Caco-2 (cell line): ENCODE measurements at regions not wholly inside any gene's neighbourhood (a gene's known extent, or its start where the extent isn't known, plus 50 kb on each side); places are given as distances from the start of the nearest gene placed in this dataset.

Source experiments
- BruUV-seq: library from RNA; stranded (reverse); fragments of 400-500 nt; replicated peaks from 2 replicates; lab custom pipeline; 2021; lab: Mats Ljungman, UMichigan
- CTCF ChIA-PET: fragments of 300-600 bp; sonication (Branson Sonifier 250); formaldehyde crosslinking; loops from one replicate; lab custom pipeline; 2022; ENCODE audit warnings: antibody characterized with exemption; lab: Charles Lee
- POLR2A ChIA-PET: fragments of 300-600 bp; sonication (Branson Sonifier 250); formaldehyde crosslinking; loops from one replicate; lab custom pipeline; 2022; ENCODE audit warnings: antibody characterized with exemption; lab: Charles Lee
- DNase-seq, 2 experiments: peaks; one replicate each; pipeline versions ENCODE4 v3.0.0 to v3.0.0-alpha.2; 2020 to 2022
- H3K27me3 ChIP-seq: replicated peaks from 2 replicates; pipeline ENCODE4 v1.6.0; 2011; ENCODE audit warnings: low read length; ENCODE audit not compliant: control insufficient read depth, insufficient read depth
- H3K36me3 ChIP-seq: 2 replicates; pipeline ENCODE4 v1.5.1; 2011; ENCODE audit warnings: low read length; ENCODE audit not compliant: control insufficient read depth, insufficient read depth
- H3K4me1 ChIP-seq: fragments of 250-450 bp; sonication (Bioruptor Pico); 2 replicates; pipeline ENCODE4 v1.5.1; 2020; ENCODE audit warnings: mild to moderate bottlenecking
- H3K4me3 ChIP-seq: 2 replicates; pipeline ENCODE4 v1.5.1; 2011; ENCODE audit warnings: low read depth, mild to moderate bottlenecking, control low read depth, low read length
- H3K9me3 ChIP-seq: fragments of 250-450 bp; sonication (Bioruptor Pico); 2 replicates; pipeline ENCODE4 v1.5.1; 2020; ENCODE audit warnings: mild to moderate bottlenecking, moderate library complexity
- H3K27ac Mint-ChIP-seq: one replicate; pipeline ENCODE4 v1.8.0; 2022; ENCODE audit warnings: mixed read lengths; ENCODE audit not compliant: unreplicated experiment
- H3K27me3 Mint-ChIP-seq: one replicate; pipeline ENCODE4 v1.8.0; 2022; ENCODE audit warnings: mixed read lengths; ENCODE audit not compliant: insufficient read depth, unreplicated experiment
- H3K36me3 Mint-ChIP-seq: one replicate; pipeline ENCODE4 v1.8.0; 2022; ENCODE audit warnings: mild to moderate bottlenecking, mixed read lengths; ENCODE audit not compliant: insufficient read depth, unreplicated experiment
- H3K4me1 Mint-ChIP-seq: one replicate; pipeline ENCODE4 v1.8.0; 2022; ENCODE audit warnings: low read depth, mixed read lengths; ENCODE audit not compliant: unreplicated experiment
- H3K4me3 Mint-ChIP-seq: one replicate; pipeline ENCODE4 v1.8.0; 2022; ENCODE audit warnings: mild to moderate bottlenecking, moderate library complexity, mixed read lengths; ENCODE audit not compliant: unreplicated experiment
- H3K9me3 Mint-ChIP-seq: one replicate; pipeline ENCODE4 v1.8.0; 2022; ENCODE audit warnings: mixed read lengths; ENCODE audit not compliant: unreplicated experiment
- intact Hi-C: fragments of 100-400 bp; cut with micrococcal nuclease; formaldehyde crosslinking; loops from one replicate; pipeline ENCODE4 v1.10.0; 2022; ENCODE audit not compliant: unreplicated experiment
- TF ChIP-seq, protein P1 (sequence below), 2 experiments: fragments of 200-600 bp in 1 of 2; IDR thresholded peaks; 1 replicate in 1 of 2; 2 replicates in 1 of 2; pipeline versions ENCODE4 v1.5.1 to v1.8.0; 2011 to 2022; ENCODE audit warnings: antibody characterized with exemption in 1 of 2, control low read depth in 1 of 2, inconsistent platforms in 1 of 2, low read depth in 1 of 2, low read length in 1 of 2, mild to moderate bottlenecking in 1 of 2, moderate library complexity in 1 of 2; ENCODE audit not compliant: insufficient read depth in 1 of 2, severe bottlenecking in 1 of 2, unreplicated experiment in 1 of 2

DNA sequence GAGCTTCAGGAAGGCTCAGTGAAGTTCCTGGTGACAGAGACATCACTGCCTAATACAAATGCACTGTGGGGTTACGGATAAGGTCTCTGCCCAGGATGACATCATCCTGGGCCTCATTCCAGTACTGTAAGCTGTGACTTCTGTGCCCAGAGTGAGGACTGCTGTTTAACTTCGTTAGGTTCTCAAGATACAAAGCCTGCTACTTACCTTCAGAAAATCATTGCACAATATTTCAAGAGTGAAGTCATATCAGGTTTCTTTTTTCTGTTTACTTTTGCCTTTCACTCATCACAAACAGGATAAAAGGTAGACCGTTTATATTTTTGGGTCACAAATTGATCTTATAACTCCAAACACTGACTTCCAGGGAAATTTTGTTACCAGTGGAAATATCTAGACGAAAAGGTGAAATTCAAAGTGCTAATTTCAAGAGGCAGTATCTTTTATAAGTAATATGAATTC is 241.2 kb downstream of the PIK3R1 start:
- H3K4me1 ChIP-seq: peaks cover 22% of the 10 kb centered on the region
- intact Hi-C loops: no loop called here
- POLR2A ChIA-PET: no interaction called here

DNA sequence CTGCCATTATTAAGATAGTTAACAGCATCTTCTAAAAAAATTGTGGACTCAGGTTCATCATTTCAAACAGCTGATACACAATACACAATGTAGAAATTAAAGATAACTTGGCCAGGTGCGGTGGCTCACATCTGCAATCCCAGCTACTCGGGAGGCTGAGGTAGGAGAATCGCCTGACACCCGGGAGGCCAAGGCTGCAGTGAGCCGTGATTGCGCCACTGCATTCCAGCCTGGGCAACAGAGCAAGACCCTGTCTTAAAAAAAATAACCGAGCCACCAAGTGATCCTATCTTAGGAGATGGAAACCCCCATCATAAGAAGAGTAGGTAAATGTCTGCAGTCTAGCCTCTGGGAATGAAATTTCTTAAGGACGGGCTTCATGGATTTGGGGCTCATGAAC is 241.7 kb downstream of the PIK3R1 start:
- ChIA-PET CTCF (no interaction called here), POLR2A (no interaction called here)
- Histone ChIP-seq H3K4me1 (peaks cover 22% of the 10 kb centered on the region), H3K27me3 (no peaks in the 10 kb centered on the region), H3K9me3 (no peaks in the 10 kb centered on the region; the same call in 1 of the 2 replicates), H3K36me3 (no peaks in the 10 kb centered on the region), H3K4me3 (no peak overlapping the region)
- no peak for DNase-seq
- no peaks in the 10 kb centered on the region for H3K9me3 Mint-ChIP-seq
- no peak overlapping the region for H3K4me3 Mint-ChIP-seq
- no peaks in the 10 kb centered on the region for H3K36me3 Mint-ChIP-seq
- H3K27ac Mint-ChIP-seq: no peak overlapping the region
- TF ChIP-seq, protein P1, sequence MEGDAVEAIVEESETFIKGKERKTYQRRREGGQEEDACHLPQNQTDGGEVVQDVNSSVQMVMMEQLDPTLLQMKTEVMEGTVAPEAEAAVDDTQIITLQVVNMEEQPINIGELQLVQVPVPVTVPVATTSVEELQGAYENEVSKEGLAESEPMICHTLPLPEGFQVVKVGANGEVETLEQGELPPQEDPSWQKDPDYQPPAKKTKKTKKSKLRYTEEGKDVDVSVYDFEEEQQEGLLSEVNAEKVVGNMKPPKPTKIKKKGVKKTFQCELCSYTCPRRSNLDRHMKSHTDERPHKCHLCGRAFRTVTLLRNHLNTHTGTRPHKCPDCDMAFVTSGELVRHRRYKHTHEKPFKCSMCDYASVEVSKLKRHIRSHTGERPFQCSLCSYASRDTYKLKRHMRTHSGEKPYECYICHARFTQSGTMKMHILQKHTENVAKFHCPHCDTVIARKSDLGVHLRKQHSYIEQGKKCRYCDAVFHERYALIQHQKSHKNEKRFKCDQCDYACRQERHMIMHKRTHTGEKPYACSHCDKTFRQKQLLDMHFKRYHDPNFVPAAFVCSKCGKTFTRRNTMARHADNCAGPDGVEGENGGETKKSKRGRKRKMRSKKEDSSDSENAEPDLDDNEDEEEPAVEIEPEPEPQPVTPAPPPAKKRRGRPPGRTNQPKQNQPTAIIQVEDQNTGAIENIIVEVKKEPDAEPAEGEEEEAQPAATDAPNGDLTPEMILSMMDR (IDR thresholded peaks at IDR 0.05; ENCODE audit: insufficient read depth in 1 of 2, low read depth in 1 of 2, low read length in 1 of 2, severe bottlenecking in 1 of 2, unreplicated experiment in 1 of 2): no peak
- H3K4me1 Mint-ChIP-seq: no peaks in the 10 kb centered on the region
- intact Hi-C loops: no loop called here
- H3K27me3 Mint-ChIP-seq: no peaks in the 10 kb centered on the region
- no TSS peak for BruUV-seq

More for the DNA sequence above, 241.2 kb downstream of the PIK3R1 start:
- no TSS peak for BruUV-seq
- Mint-ChIP-seq H3K4me1 (no peaks in the 10 kb centered on the region), H3K9me3 (no peaks in the 10 kb centered on the region), H3K4me3 (no peak overlapping the region), H3K36me3 (no peaks in the 10 kb centered on the region), H3K27ac (no peak overlapping the region), H3K27me3 (no peaks in the 10 kb centered on the region)
- DNase-seq: no peak
- CTCF ChIA-PET: no interaction called here
- TF ChIP-seq, protein P1 (IDR thresholded peaks at IDR 0.05; ENCODE audit: insufficient read depth in 1 of 2, low read depth in 1 of 2, low read length in 1 of 2, severe bottlenecking in 1 of 2, unreplicated experiment in 1 of 2): no peak
- Histone ChIP-seq H3K36me3 (no peaks in the 10 kb centered on the region), H3K27me3 (no peaks in the 10 kb centered on the region), H3K9me3 (no peaks in the 10 kb centered on the region; the same call in 1 of the 2 replicates), H3K4me3 (no peak overlapping the region)

DNA sequence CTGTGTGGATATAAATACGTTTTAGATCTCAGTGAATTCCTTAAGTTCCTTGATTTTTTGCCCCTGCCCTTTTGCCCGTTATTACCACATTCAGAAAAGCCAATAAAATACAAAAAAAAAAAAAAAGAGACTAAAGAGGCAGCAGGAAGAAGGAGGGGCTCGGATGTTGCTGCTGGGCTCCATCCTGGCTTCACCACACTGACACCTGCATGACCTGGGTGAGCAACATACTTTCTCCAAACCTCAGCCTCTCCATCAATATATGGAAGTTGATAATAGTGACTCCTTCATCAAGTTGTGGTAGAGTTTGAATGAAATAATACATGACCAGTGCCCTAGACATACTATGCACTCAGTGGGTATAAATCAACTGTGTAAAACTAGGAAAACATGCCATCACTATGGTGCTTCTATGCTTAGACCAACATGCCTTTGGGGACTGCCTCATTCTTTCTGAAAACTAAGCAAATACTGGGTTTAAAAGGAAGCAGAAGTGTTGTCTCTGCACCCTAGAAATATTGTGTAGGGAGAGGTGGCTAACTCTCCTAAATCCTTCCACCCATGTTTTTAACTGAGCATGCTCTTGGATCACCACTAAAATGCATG is 243.0 kb downstream of the PIK3R1 start:
- no TSS peak for BruUV-seq
- POLR2A ChIA-PET: no interaction called here
- intact Hi-C loops: no loop called here

More for the DNA sequence above, 243.0 kb downstream of the PIK3R1 start:
- Histone ChIP-seq H3K4me1 (peaks cover 22% of the 10 kb centered on the region), H3K36me3 (no peaks in the 10 kb centered on the region), H3K27me3 (no peaks in the 10 kb centered on the region), H3K9me3 (no peaks in the 10 kb centered on the region; the same call in 1 of the 2 replicates), H3K4me3 (no peak overlapping the region)
- DNase-seq: no peak
- Mint-ChIP-seq H3K4me1 (no peaks in the 10 kb centered on the region), H3K9me3 (no peaks in the 10 kb centered on the region), H3K4me3 (no peak overlapping the region), H3K27ac (no peak overlapping the region), H3K27me3 (no peaks in the 10 kb centered on the region), H3K36me3 (no peaks in the 10 kb centered on the region)
- CTCF ChIA-PET: no interaction called here
- TF ChIP-seq, protein P1 (IDR thresholded peaks at IDR 0.05; ENCODE audit: insufficient read depth in 1 of 2, low read depth in 1 of 2, low read length in 1 of 2, severe bottlenecking in 1 of 2, unreplicated experiment in 1 of 2): no peak
